Activated CD8-positive, alpha-beta memory T cell treated with anti-CD3 and anti-CD28 coated beads, Interleukin-2, amount 10 ng/mL, durations not matched to agents 7 days and 5 days (primary cell): ENCODE measurements at regions not wholly inside any gene's neighbourhood (a gene's known extent, or its start where the extent isn't known, plus 50 kb on each side); places are given as distances from the start of the nearest gene placed in this dataset.

Source experiments
- ATAC-seq: fragments of 150-1000 bp; cut with Tn5 transposase; one replicate; pipeline ENCODE4 v1.10.0; 2021; ENCODE audit warnings: moderate library complexity
- CTCF ChIA-PET: fragments of 350-600 bp; sonication (Branson Sonifier 250); formaldehyde crosslinking; loops from one replicate; lab custom pipeline; 2021; ENCODE audit warnings: antibody characterized with exemption; lab: Charles Lee
- DNase-seq: peaks from one replicate; pipeline ENCODE4 v3.0.0-alpha.2; 2020
- H3K27ac Mint-ChIP-seq: one replicate; pipeline ENCODE4 v1.8.0; 2021; ENCODE audit warnings: mild to moderate bottlenecking, mixed read lengths
- H3K27me3 Mint-ChIP-seq: one replicate; pipeline ENCODE4 v1.8.0; 2021; ENCODE audit warnings: mixed read lengths
- H3K36me3 Mint-ChIP-seq: one replicate; pipeline ENCODE4 v1.8.0; 2021; ENCODE audit warnings: mild to moderate bottlenecking, mixed read lengths
- H3K4me1 Mint-ChIP-seq: one replicate; pipeline ENCODE4 v1.8.0; 2021; ENCODE audit warnings: mixed read lengths
- H3K4me3 Mint-ChIP-seq: one replicate; pipeline ENCODE4 v1.8.0; 2021; ENCODE audit warnings: mild to moderate bottlenecking, moderate library complexity, mixed read lengths
- H3K9me3 Mint-ChIP-seq: one replicate; pipeline ENCODE4 v1.8.0; 2022; ENCODE audit warnings: low read depth, mixed read lengths

DNA sequence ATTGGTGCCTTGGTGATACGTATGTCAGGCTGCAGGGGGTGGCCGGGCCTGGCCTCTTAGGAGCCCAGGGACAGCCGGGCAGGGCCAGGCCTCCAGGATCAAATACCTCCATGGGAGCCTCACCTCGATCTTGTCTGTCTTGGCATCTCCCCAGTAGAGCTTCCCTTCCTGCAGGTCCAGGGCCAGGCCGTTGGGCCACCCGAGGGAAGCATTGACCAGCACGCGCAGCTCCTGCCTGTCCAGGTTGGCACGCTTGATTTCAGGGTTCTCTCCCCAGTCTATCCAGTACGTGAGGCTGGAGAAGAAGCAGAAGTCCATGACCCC lies 137.7 kb downstream of the CRYBB2 start:
- Mint-ChIP-seq H3K27me3 (no peaks in the 10 kb centered on the region), H3K4me3 (no peak overlapping the region), H3K4me1 (no peaks in the 10 kb centered on the region), H3K9me3 (no peaks in the 10 kb centered on the region), H3K27ac (no peak overlapping the region), H3K36me3 (peaks cover 7% of the 10 kb centered on the region)
- DNase-seq (no peak), ATAC-seq (no peak)
- CTCF ChIA-PET = interaction anchor here (1.0 kb wide), 1 partner anchor 155 kb away, joined by 4 read pairs; no protein-coding TSS in a partner anchor

DNA sequence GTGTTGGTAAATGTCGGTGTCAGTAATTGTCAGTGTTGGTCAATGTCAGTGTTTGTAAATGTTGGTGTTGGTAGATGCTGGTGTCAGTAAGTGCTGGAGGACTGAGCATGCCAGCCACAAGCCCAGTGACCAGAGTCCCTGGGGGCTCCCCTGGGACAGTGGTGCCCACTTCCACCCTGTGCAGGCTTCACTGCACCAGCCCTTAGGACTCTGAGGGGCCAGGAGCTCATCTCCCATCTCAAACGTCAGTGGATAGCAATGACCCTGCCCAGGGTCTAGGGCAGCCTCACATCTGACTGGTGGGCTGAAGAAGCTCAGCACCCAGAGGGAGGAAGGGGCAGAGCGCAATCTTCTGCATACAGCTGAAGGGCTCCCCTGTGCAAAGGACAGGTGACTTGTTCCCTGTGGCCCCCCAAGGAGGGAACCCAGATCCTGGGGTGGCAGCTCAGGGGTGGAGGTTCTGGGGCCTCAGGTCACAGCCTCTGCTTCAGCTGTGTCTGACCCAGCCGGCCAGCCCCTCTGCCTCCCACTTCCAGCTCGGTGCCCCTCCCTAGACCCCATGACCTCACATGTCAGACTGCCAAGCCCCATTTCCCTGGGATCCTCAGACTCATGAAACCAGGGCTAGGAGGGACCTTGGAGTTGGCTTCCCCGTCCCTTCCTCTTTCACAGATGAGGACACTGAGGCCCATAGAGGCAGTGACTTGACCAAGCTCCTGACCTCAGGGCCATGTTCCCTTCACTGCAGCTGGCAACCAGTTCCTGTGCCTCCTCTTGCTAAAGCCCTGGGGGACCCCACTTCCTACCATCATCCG lies 138.4 kb downstream of the CRYBB2 start:
- ATAC-seq = no peak
- H3K4me1 Mint-ChIP-seq = no peaks in the 10 kb centered on the region
- no peaks in the 10 kb centered on the region for H3K27me3 Mint-ChIP-seq

GRCh38 chr22:25358421-25359170 lies 139.2 kb downstream of the CRYBB2 start:
- CTCF ChIA-PET = interaction anchor here (1.0 to 1.8 kb wide), 2 partner anchors 157 to 415 kb away, joined by 4 to 5 read pairs; no protein-coding TSS in a partner anchor
- no peaks in the 10 kb centered on the region for H3K9me3 Mint-ChIP-seq
- no peak overlapping the region for H3K4me3 Mint-ChIP-seq
- H3K36me3 Mint-ChIP-seq = peaks cover 5% of the 10 kb centered on the region
- DNase-seq = no peak
- no peaks in the 10 kb centered on the region for H3K4me1 Mint-ChIP-seq
- H3K27ac Mint-ChIP-seq = no peak overlapping the region
- no peaks in the 10 kb centered on the region for H3K27me3 Mint-ChIP-seq
- ATAC-seq = no peak

More for the DNA sequence above, 138.4 kb downstream of the CRYBB2 start:
- DNase-seq = no peak
- H3K4me3 Mint-ChIP-seq = no peak overlapping the region
- H3K36me3 Mint-ChIP-seq = peaks cover 5% of the 10 kb centered on the region
- CTCF ChIA-PET = interaction anchor here (1.0 to 1.8 kb wide), 2 partner anchors 156 to 415 kb away, joined by 4 to 5 read pairs; no protein-coding TSS in a partner anchor
- no peak overlapping the region for H3K27ac Mint-ChIP-seq
- no peaks in the 10 kb centered on the region for H3K9me3 Mint-ChIP-seq

DNA sequence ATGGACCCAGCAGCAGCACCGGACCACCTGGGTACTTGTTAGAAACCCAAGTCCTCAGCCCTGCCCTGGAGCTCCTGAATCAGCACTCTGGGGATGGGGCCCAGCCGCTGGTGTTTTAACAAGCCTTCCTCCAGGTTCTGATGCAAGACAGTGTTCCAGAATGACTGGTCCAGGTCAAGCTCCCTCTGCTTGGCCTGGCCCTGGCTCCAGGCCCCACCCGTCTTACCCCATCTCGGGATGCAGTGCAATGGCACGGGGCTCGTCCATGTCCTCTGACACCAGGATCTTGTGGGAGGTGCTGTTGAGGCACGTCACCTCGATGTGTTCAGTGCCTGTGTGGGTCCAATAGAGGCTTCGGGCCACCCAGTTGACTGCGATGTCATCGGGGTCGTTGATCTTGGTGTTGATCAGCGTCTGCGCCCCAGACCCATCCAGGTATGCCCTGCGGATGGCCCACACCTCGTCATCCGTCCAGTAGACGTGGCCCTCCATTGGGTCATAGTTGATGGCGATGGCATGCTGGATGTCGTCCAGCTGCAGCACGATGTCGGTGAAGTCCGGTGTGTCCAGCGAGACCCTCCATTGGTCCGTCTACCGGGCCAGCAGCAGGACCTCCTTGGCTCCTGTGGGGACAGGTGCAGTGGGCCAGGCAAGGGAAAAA lies 140.3 kb downstream of the CRYBB2 start:
- ATAC-seq (no peak), DNase-seq (no peak)
- H3K27ac Mint-ChIP-seq = no peak overlapping the region
- peaks cover 9% of the 10 kb centered on the region for H3K4me1 Mint-ChIP-seq
- H3K4me3 Mint-ChIP-seq = no peak overlapping the region
- peaks cover 5% of the 10 kb centered on the region for H3K36me3 Mint-ChIP-seq
- CTCF ChIA-PET = interaction anchor here (0.9 to 1.8 kb wide), 2 partner anchors 88 to 413 kb away, joined by 3 to 5 read pairs; no protein-coding TSS in a partner anchor
- no peaks in the 10 kb centered on the region for H3K9me3 Mint-ChIP-seq
- H3K27me3 Mint-ChIP-seq = no peaks in the 10 kb centered on the region

- CTCF ChIA-PET = interaction anchor here (0.9 kb wide), 1 partner anchor 87 kb away, joined by 3 read pairs; no protein-coding TSS in a partner anchor
- H3K36me3 Mint-ChIP-seq = peaks cover 5% of the 10 kb centered on the region
- DNase-seq = no peak
- H3K27me3 Mint-ChIP-seq = no peaks in the 10 kb centered on the region
- H3K4me1 Mint-ChIP-seq = peaks cover 13% of the 10 kb centered on the region
- no peak overlapping the region for H3K4me3 Mint-ChIP-seq
- no peak for ATAC-seq
- H3K9me3 Mint-ChIP-seq = no peaks in the 10 kb centered on the region
- H3K27ac Mint-ChIP-seq = no peak overlapping the region
Observed at GRCh38 chr22:25360411-25360810, 141.0 kb downstream of the CRYBB2 start.

DNA sequence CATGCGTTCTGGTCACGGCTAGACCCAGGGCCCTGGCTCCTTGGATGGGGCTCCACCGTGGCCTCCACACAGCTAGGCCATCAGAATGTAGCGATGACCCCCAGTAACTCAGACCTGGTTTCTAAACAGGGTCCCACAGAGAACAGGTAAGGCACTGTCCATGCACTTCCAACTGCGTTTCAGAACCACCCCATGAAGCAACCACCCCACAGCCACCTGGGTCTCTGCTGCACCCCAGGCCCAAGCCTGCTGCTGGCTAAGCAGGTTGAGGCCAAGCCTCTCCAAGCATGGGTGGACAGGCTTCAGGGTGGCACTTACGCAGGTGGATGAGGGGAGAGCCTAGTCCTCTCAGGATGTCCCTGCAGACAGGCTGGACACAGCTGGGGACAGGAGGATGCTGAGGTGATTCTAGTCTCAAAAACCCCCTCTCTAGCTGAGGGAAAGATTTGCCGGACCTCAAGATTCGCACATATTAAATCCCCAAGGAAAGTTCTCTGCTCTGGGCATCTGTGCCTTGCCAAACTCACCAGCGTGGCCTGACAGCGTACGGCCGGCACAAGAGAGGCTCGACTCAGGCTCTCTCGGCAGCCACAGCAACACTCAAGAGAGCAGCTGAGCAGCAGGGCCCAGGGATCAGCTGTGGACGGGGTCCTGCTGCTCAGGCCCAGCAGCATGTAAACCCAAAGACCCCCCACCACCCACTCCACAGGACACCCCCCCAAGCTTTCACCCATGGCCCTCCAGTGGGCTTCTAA lies 141.6 kb downstream of the CRYBB2 start:
- ATAC-seq (no peak), DNase-seq (no peak)
- H3K36me3 Mint-ChIP-seq = peaks cover 5% of the 10 kb centered on the region
- no peak overlapping the region for H3K4me3 Mint-ChIP-seq
- H3K27me3 Mint-ChIP-seq = no peaks in the 10 kb centered on the region
- H3K9me3 Mint-ChIP-seq = no peaks in the 10 kb centered on the region
- CTCF ChIA-PET = interaction anchor here (0.9 kb wide), 1 partner anchor 87 kb away, joined by 3 read pairs; no protein-coding TSS in a partner anchor
- H3K4me1 Mint-ChIP-seq = peaks cover 13% of the 10 kb centered on the region
- no peak overlapping the region for H3K27ac Mint-ChIP-seq

DNA sequence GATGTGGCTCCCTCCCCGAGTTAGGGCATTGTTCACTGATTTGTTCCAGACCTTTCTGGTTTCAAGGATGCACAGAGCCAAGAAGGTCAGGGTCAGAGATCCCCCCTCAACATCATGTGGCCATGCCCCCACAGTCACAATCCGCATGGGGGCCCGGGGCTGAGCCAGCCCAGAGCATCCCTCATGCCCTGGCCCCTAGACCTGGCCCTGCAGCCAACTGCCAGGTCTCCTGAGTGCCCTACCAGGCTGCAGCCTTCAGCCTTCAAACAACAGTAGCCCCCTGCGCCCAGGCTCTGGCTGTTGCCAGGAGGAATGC lies 142.4 kb downstream of the CRYBB2 start:
- H3K4me3 Mint-ChIP-seq = no peak overlapping the region
- H3K36me3 Mint-ChIP-seq = peaks cover 5% of the 10 kb centered on the region
- ATAC-seq = peak; percentile 25
- no peaks in the 10 kb centered on the region for H3K27me3 Mint-ChIP-seq
- CTCF ChIA-PET = interaction anchor here (0.6 to 1.9 kb wide), 3 partner anchors 42 to 411 kb away, joined by 3 to 6 read pairs (median 6); no protein-coding TSS in a partner anchor
- no peak overlapping the region for H3K27ac Mint-ChIP-seq
- no peaks in the 10 kb centered on the region for H3K9me3 Mint-ChIP-seq
- H3K4me1 Mint-ChIP-seq = peaks cover 13% of the 10 kb centered on the region
- no peak for DNase-seq

DNA sequence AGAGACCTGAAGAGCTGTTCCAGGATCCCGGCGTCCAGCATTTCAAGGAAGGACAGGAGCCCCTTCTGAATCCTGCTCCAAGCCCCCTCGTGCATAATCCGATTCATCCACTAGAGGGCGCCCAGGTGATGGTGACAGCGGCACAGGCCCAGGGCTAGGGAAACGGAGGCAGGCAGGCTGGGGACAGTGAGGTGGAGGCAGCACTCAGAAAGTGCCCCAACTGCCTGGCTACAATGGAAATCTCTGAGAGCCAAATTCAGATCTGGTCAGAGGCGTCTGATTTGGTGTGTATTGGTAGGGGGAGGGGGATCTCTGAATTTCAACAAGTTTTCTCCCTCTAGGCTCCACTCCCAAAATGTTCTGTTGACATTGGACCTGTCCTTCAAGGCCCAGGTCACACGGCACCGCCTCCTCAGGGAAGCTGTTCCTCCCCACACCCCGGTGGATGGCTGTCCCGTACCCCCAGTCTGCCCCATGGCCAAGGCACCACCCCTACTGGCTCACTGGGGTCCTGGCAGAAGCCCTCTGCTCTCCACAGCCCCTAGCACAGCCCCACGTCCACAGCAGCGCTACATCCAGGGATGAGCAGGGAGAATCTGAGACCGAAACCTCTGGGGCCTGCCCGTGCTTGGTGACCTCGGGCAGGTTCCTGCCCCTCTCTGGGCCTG lies 142.9 kb downstream of the CRYBB2 start:
- H3K9me3 Mint-ChIP-seq = no peaks in the 10 kb centered on the region
- H3K4me3 Mint-ChIP-seq = no peak overlapping the region
- no peak overlapping the region for H3K27ac Mint-ChIP-seq
- DNase-seq = peak; percentile 81
- H3K27me3 Mint-ChIP-seq = no peaks in the 10 kb centered on the region
- peak; percentile 79 for ATAC-seq
- CTCF ChIA-PET = interaction anchor here (0.6 to 1.9 kb wide), 5 partner anchors 41 to 411 kb away, joined by 3 to 6 read pairs (median 5); no protein-coding TSS in a partner anchor
- H3K36me3 Mint-ChIP-seq = peaks cover 3% of the 10 kb centered on the region
- H3K4me1 Mint-ChIP-seq = peaks cover 13% of the 10 kb centered on the region

DNA sequence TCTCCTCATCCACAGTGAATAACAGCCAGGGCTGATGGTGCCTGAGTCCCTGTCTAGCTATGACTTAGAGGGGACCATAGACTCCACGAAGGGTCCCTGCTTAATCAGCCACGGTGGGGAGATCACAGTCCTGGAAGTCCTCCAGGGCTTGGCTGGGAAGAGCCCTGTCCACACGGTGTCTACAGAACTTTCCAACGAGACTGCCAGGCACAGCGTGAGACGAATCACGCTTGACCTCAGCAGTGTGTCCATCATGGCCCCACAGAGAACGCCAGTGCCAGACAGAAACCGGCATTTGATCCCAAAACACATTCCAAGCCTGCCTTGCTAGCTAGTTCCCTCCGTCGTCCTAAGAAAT lies 143.4 kb downstream of the CRYBB2 start:
- H3K27ac Mint-ChIP-seq = no peak overlapping the region
- H3K4me3 Mint-ChIP-seq = no peak overlapping the region
- CTCF ChIA-PET = interaction anchor here (1.0 to 1.9 kb wide), 6 partner anchors 23 to 410 kb away, joined by 3 to 6 read pairs (median 4); no protein-coding TSS in a partner anchor
- H3K4me1 Mint-ChIP-seq = peaks cover 13% of the 10 kb centered on the region
- no peaks in the 10 kb centered on the region for H3K36me3 Mint-ChIP-seq
- DNase-seq = no peak
- no peaks in the 10 kb centered on the region for H3K27me3 Mint-ChIP-seq
- H3K9me3 Mint-ChIP-seq = no peaks in the 10 kb centered on the region
- no peak for ATAC-seq

DNA sequence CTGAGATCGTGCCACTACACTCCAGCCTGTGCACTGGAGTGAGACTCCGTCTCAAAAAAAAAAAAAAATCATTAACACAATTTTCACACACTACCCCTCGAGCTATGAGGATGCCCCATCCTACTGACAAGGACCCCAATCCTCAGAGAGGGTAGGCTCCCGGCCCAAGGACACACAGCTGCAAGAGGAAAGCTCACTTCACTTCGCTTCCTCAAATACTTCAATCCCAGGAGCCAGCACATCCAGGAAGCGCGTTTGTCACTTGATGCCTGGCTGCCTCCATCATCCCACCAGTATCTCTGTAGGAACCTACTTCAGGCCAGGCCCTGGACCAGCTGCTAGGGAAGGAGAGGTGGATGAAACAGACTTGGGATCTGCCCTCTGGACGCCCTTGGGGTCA lies 144.0 kb downstream of the CRYBB2 start:
- Mint-ChIP-seq H3K4me3 (no peak overlapping the region), H3K36me3 (no peaks in the 10 kb centered on the region), H3K4me1 (peaks cover 15% of the 10 kb centered on the region), H3K9me3 (no peaks in the 10 kb centered on the region), H3K27ac (no peak overlapping the region), H3K27me3 (no peaks in the 10 kb centered on the region)
- ATAC-seq = no peak
- CTCF ChIA-PET = interaction anchor here (1.0 to 1.9 kb wide), 7 partner anchors 24 to 409 kb away, joined by 3 to 6 read pairs (median 4); no protein-coding TSS in a partner anchor
- DNase-seq = no peak

DNA sequence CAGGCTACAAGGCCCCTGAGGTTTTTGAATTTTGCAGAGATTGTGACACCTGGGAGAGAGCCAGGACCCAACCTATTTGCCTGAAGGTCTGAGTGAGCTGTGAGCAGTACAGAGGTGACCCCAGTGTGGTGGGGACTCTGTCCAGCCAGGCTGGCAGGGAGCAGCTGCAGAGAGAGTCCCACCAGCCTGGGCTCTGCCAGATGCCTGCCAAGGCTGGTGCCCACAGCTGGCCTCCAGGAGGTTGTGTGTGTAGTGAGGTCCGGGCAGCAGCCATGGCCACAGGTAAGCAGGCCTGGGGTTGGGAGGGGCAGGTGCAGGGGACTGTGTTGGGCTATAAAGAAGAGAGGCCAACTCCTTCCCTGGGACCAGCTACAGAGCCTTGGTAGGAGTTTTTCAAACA lies 144.8 kb downstream of the CRYBB2 start:
- no peak overlapping the region for H3K4me3 Mint-ChIP-seq
- peak overlapping the region; percentile 65 for H3K27ac Mint-ChIP-seq
- no peaks in the 10 kb centered on the region for H3K27me3 Mint-ChIP-seq
- ATAC-seq = no peak
- peaks cover 15% of the 10 kb centered on the region for H3K4me1 Mint-ChIP-seq
- CTCF ChIA-PET = interaction anchor here (0.6 to 1.5 kb wide), 2 partner anchors 57 to 283 kb away, joined by 3 read pairs; no protein-coding TSS in a partner anchor
- H3K9me3 Mint-ChIP-seq = no peaks in the 10 kb centered on the region
- no peaks in the 10 kb centered on the region for H3K36me3 Mint-ChIP-seq
- DNase-seq = no peak

GRCh38 chr22:25364736-25365241 lies 145.3 kb downstream of the CRYBB2 start:
- Mint-ChIP-seq H3K27me3 (no peaks in the 10 kb centered on the region), H3K4me3 (no peak overlapping the region), H3K9me3 (no peaks in the 10 kb centered on the region), H3K27ac (peak overlapping the region; percentile 65), H3K36me3 (no peaks in the 10 kb centered on the region), H3K4me1 (peaks cover 15% of the 10 kb centered on the region)
- DNase-seq (no peak), ATAC-seq (no peak)
- CTCF ChIA-PET = interaction anchor here (1.5 kb wide), 1 partner anchor 57 kb away, joined by 3 read pairs; no protein-coding TSS in a partner anchor
